Erythroblast (primary cell): ENCODE measurements at regions not wholly inside any gene's neighbourhood (a gene's known extent, or its start where the extent isn't known, plus 50 kb on each side); places are given as distances from the start of the nearest gene placed in this dataset.

Source experiments
- DNase-seq, 2 experiments: peaks; one replicate each; lab custom pipeline; 2025; lab: John Stamatoyannopoulos, UW
- GATA1 ChIP-seq: IDR thresholded peaks from 2 replicates; pipeline ENCODE4 v1.6.1; 2011; ENCODE audit warnings: low read depth, mild to moderate bottlenecking, control low read depth, low read length, moderate library complexity
- POLR2A ChIP-seq: IDR thresholded peaks from 2 replicates; pipeline ENCODE4 v1.6.1; 2011; ENCODE audit warnings: mild to moderate bottlenecking, low read length

GRCh38 chr2:147649286-147649685, 195.5 kb upstream of the ACVR2A start:
- DNase-seq = no peak
- TF ChIP-seq GATA1 (no peak), POLR2A (no peak)

GRCh38 chr2:147648471-147648870, 196.4 kb upstream of the ACVR2A start:
- no peak for DNase-seq
- TF ChIP-seq POLR2A = no peak

GRCh38 chr2:147647816-147648215, 197.0 kb upstream of the ACVR2A start:
- TF ChIP-seq GATA1 (no peak), POLR2A (no peak)

GRCh38 chr2:147646818-147647468, 197.9 kb upstream of the ACVR2A start:
- TF ChIP-seq GATA1 = no peak
- no peak for TF ChIP-seq POLR2A
- no peak for DNase-seq

More at GRCh38 chr2:147647816-147648215, 197.0 kb upstream of the ACVR2A start:
- no peak for DNase-seq

GRCh38 chr2:147644491-147644890, 200.3 kb upstream of the ACVR2A start:
- TF ChIP-seq POLR2A (no peak), GATA1 (no peak)
- DNase-seq = no peak

- TF ChIP-seq POLR2A = no peak
- no peak for TF ChIP-seq GATA1
- no peak for DNase-seq
Observed at GRCh38 chr2:147642765-147643164, 202.1 kb upstream of the ACVR2A start.

GRCh38 chr2:147641651-147642050, 203.2 kb upstream of the ACVR2A start:
- DNase-seq = no peak

GRCh38 chr2:147639891-147640290, 204.9 kb upstream of the ACVR2A start:
- no peak for DNase-seq
- TF ChIP-seq POLR2A (no peak), GATA1 (no peak)

More at GRCh38 chr2:147641651-147642050, 203.2 kb upstream of the ACVR2A start:
- TF ChIP-seq GATA1 (no peak), POLR2A (no peak)

- TF ChIP-seq GATA1 (no peak), POLR2A (no peak)
Observed at GRCh38 chr2:147639386-147639785, 205.4 kb upstream of the ACVR2A start.

GRCh38 chr2:147636886-147637285, 207.9 kb upstream of the ACVR2A start:
- no peak for DNase-seq
- TF ChIP-seq GATA1 (no peak), POLR2A (no peak)

More at GRCh38 chr2:147639386-147639785, 205.4 kb upstream of the ACVR2A start:
- no peak for DNase-seq

- no peak for DNase-seq
- TF ChIP-seq GATA1 (no peak), POLR2A (no peak)
Observed at GRCh38 chr2:147636238-147636882, 208.5 kb upstream of the ACVR2A start.

GRCh38 chr2:147634826-147635225, 210.0 kb upstream of the ACVR2A start:
- TF ChIP-seq GATA1 (no peak), POLR2A (no peak)
- no peak for DNase-seq

GRCh38 chr2:147632198-147632597, 212.6 kb upstream of the ACVR2A start:
- no peak for DNase-seq

GRCh38 chr2:147631294-147631693, 213.5 kb upstream of the ACVR2A start:
- no peak for TF ChIP-seq GATA1
- no peak for DNase-seq

More at GRCh38 chr2:147632198-147632597, 212.6 kb upstream of the ACVR2A start:
- TF ChIP-seq POLR2A = no peak
- no peak for TF ChIP-seq GATA1

- no peak for DNase-seq
- no peak for TF ChIP-seq POLR2A
- no peak for TF ChIP-seq GATA1
Observed at GRCh38 chr2:147630585-147630984, 214.2 kb upstream of the ACVR2A start.
